ENCODE measurements at regions not wholly inside any gene's neighbourhood (a gene's known extent, or its start where the extent isn't known, plus 50 kb on each side); places are given as distances from the start of the nearest gene placed in this dataset.

DNA sequence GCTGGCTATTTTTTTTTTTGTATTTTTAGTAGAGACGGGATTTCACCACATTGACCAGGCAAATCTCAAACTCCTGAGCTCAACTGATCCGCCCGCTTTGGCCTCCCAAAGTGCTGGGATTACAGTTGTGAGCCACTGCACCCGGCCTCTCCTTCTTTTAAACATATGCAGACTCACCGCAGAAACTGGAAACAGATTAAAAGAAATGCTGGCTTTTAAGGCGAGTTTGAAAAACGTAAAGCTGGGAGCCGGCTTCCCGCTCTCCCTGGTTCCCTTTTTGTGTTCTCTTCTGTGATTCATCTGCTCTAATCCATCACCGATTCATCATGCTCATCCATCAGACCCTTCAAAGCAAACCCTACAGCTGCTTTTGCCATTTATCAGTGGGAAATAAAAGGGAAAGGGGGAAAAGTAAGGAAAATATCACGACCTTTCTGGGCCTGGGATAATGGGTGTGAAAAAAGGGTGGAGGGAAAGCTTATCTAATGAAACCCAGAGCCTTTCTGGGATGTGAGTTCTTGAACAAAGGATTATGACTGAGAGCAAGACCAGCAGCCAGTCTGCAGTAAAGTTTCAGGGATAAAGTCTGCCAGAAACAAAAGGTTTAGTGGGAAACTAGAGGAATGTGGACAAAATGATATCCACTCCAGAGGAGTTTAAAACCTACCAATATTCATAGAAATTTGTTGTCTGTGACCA lies 92.3 kb upstream of the LRIG1 start:
- no peak for DNase-seq (ENCODE audit: low read depth)

DNA sequence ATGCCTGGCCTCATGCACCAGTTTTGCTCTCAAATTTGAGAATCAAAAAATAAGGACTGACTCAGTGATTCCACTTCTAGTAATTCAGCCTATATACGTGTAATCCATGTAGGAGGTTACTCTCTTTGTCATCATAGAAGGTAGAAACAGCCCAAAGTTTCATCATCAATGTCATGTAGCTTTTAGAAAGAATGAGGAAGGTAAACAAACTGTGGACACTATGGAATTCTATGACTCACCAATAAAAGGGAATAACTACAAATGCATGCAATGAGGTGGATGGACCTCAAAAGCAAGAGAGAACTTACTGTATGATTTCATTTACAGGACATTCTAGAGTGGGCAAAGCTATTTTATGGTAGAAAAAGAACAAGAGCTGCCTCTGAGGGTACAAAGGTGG lies 93.2 kb upstream of the LRIG1 start:
- DNase-seq (ENCODE audit: low read depth): no peak

DNA sequence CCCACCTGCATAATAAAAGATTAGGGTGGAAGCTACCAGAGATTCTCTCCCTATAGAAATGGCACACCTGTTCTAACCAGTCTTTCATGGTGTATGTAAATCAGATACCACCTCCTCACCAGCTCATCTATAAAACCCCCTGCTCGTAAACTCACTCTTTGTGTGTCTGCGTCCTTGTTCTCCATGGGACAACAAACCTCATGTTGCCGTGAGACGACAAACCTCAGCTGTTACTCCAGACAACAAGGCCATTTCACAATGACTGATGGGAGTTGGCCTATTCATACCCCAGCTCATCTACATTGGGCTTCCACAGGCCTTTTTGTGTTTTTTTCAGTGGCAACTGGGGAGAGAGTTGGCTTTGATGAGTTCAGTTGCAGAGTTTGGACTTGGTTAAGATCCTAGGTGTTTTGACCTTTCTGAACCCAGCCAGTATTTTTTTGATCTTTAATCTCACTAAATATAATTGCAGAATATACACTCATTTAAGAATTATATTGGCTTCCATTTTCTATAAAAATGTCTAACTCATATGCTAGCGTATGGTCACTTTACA lies 96.6 kb upstream of the LRIG1 start:
- DNase-seq (ENCODE audit: low read depth): no peak

DNA sequence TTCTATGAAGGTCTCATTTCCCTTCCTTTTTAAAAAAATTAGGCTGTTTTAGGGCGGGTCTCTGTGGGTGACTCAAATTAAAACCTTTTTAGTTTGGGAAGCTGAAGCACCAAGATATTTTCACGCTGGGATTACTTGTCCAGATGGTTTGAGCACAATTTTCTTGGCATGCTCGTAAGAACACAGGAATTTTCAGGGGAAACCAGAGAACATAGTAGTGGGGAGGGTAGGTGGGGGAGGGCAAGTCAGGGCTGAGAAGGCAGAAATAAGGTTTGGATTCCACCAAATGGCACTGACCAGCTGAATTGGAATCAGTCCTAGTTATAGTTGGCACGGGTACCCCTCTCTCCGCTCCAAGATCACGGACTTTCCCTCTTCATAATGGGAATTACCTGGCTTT lies 97.3 kb upstream of the LRIG1 start:
- no peak for DNase-seq (ENCODE audit: low read depth)

DNA sequence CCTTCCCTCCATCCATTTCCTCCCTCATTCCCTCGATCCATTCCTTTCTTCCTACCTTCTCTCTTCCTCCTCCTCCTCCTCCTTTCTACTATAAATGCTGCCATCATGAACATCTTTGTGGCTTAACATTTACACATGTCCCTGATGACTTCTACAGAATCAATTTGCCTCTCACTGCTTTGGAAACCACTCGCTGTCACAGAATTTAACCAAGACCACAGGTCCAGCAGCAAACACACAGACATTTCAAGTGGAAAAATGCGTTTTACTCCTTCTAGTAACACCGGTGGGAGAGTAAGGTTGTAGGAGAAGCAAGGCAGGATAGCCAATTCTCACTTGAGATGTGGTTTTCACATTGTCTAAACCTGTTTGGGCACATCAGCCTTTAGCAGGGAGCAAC lies 101.4 kb upstream of the LRIG1 start:
- no peak for DNase-seq (ENCODE audit: low read depth)

DNA sequence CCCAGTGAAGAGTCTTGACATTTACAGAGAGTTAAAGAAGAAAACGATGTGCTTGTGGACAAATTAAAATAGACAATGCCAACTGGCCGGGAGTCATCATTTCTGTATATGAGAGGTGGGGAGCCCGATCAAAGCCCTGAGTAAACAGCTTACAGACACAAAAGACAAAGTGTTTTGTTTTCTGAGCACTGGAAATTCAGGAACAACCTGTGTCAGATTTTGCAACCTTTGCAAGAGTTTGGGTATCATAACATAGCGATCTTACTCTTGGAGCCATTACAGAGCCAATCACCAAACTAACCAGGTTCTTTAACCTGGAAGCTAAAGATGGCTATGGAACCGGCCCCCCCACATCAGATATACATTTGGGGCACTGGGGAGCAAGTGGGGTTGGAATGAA lies 101.9 kb upstream of the LRIG1 start:
- DNase-seq (ENCODE audit: low read depth): no peak

DNA sequence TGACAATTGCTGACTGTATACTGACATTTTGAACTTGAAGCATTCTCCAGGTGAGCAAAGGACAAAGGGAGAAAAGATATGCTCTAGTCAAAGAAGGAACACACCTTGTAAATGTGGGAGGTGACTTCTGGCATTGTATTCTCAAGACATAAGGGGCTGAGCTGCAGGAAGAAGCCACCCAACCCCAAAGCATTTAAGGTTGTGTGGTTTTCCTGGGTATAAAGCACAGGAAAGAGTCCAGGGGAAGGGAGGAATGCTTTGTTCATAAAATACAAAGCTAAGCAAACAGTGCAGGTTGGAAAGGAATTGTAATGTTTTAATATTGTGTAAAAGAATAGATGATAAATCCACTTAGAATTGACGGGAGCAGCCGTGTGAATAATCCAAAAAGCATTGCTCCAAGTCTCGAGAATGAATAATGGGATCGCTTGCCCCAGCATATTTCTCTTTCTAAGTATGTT lies 102.4 kb upstream of the LRIG1 start:
- no peak for DNase-seq (ENCODE audit: low read depth)

DNA sequence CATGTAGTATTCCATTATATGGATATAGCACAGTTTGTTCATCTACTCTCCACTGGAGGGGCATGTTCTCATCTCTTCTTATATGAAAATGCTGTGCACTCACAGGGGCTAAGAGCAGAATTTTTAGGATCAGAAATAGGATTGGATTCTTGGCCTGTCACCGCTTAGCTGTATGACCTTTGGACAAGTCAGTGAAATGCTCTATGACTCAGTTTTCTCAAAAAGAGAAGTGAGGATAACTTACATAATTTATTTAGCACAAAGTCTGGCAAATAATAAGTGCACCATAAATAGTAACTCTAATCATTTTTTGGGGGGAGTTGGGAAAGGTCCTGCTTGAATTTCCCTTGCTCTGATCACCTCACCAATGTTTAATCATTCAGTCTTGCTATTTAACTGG lies 103.7 kb upstream of the LRIG1 start:
- DNase-seq (ENCODE audit: low read depth): no peak

DNA sequence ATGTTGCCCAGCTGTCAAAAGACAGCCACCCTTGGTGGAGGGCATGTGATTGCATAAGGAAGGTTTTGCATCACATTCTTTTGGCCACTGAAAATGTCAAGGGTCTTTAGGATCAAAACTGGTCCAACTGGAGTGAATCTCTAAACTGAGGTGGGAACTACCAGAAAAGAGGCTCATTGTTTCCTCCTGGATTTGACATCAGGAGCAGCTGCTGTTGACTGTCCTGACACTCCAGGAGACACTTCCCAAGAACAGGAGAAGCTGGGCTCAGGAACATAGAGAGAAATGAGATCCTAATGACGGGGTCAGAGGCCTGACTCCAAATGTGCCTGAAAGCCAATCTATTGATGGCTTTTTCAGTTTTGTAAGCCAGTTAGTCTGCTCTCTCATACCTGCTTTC lies 105.3 kb upstream of the LRIG1 start:
- DNase-seq (ENCODE audit: low read depth): no peak

DNA sequence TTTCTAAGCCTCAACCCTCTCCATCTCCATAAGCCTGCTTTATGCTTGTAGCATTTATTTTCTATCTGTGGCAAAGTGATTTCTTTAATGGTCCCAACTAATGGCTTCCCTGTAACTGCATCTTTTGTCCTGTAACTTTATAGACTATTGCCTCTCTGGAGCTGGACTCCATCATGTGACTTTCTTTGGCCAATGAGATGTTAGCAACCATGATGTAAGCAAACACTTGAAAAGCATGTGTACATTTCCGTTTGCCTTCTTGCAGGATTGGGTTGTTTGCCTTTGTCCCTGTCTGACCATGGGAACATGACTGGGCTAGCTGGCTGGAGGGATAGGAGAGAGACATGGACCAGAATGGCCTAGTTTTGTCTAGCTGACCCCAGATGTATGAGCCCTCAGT lies 106.0 kb upstream of the LRIG1 start:
- no peak for DNase-seq (ENCODE audit: low read depth)

DNA sequence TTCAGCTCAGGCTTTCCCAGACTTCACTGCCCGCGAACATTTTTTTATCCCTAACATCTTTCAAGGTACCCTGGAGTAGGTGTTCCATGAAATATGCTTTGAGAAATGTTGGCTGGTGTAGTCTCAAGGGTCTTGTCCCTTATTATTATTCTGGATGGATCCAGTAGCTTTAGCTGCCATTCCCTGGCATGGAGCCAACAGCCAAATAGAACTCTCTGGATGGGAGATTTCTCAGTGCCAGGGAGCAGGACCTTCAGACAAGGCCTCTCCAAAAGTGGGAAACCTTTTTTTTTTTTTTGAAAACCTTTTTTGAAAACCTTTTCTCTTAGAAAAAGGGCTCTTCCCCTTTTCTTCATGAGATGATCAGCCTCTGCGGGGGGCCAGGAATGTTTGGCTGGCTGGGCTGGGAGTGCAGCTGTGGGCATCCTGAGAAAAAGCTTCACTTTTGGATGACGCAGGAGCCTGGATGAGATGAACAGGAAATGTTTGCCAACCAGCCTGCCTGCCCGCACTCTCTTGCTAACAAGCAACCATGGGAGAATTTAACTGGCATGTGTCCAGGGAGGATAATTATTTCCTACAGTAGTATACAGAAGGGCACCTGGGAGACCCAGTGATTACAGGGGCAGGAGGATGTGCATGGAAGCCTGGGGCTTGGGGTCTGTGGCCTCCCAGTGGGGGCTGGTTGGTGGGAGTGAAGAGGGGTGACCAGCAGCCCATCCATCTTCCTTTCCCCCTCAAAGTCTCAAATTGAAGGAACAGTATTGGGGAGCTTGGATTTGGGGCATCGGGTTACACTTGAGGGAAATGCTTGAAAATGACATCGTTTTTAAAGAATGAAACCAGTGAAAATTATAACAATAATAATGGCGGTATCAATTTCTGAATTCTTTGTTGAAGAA lies 109.1 kb upstream of the LRIG1 start:
- no peak for DNase-seq (ENCODE audit: low read depth)

DNA sequence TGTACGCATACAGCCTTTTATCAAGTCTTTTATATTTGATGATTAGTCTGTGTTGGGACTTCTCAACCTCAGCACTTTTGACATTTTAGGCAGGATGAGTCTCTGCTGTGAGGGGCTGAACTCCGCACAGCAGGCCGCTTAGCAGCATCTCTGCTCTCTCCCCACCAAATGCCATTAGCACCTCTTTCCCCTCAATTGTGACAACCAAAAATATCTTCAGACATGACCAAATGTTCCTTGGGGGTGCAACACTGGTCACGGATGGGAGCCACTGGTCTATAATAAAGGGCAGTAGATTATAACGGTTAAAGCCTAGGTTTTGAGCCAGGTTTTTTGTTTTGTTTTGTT lies 109.7 kb upstream of the LRIG1 start:
- no peak for DNase-seq (ENCODE audit: low read depth)

DNA sequence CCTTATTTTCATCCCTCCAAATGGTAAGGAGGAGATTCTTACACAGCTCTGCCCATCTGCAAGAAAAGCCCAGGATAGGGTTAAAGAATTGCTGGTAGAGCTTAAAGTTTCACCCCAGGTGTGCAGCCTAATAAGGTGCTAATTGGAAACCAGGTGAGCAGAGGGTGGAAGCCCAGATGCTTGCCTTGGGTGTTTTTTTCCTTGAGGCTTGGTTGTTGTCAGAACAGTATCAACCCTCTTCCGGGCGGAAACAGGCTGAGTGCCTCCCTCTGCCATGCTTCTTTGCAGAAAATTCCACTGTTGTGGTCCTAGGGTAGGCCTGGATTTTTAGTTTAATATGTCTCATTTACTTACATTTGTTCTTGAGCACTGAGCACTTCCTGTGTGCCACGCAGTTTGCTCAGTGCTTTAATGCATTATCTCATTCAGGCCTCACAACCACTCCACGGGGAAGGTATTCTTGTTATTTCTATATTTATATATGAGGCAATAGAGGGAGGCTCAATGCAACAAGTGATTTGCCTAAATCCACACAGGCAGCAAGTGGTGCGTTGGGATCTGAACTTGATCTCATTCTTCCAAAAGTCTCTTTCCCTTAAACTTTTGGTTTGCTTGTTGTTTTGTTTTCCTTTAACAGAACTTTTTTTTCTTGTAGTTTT lies 115.0 kb upstream of the LRIG1 start:
- no peak for DNase-seq (ENCODE audit: low read depth)

DNA sequence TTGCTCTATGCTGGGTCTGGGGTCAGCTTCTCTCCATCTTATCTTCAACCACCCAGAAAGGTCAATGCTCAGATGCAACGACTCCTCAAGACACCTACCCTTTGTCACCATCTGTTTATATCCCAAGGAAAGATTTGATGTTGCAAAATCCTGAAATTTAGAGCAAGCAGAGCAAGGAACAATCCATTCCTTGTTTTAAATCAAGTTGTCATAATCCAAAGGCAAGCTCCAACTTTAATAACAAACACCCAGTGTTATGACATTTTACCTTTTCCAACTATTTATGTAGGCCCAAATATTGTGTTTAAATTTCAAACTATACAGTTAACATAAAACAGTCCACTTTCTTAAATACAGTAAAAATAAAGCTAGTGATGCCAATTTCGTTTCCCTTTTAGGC lies 116.5 kb upstream of the LRIG1 start:
- no peak for DNase-seq (ENCODE audit: low read depth)

DNA sequence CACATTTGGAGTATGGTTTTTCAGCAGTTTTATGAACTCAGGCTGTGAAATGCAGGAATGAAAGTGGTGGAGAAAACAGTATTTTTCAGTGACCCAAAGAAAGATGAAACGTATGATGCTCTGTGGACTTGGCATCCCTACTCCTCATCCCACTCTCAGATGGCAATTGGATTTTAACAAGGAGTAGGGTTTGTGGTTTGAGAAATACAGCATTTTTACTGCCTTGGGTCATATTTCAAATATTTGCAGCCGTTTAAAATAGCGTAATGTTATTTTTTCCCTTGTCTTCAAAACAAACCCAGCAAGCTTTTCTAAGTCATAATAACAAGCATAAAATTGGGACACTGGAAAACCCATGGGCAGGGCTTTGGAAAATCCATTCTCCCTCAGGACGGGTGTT lies 117.2 kb upstream of the LRIG1 start:
- DNase-seq (ENCODE audit: low read depth): no peak

DNA sequence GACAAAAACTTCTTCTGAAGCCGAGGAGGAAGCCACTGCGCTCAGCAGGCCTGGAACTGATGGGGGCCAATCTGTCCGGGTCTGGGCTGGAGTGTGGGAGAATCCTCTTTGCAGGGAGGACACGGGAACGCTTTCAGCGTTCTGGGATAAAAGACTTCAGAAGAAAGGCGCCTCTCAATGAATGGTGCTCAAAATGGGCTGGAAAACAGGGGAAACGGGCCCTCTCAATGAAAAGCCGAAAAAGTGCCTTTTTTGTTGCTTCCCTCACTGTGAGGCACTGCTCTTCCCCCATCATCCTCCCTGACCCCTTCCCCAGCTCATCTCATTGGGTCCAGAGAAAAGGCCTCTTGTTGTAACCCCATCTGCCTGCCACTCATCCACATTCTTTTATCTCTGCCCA lies 119.5 kb upstream of the LRIG1 start:
- no peak for DNase-seq (ENCODE audit: low read depth)

DNA sequence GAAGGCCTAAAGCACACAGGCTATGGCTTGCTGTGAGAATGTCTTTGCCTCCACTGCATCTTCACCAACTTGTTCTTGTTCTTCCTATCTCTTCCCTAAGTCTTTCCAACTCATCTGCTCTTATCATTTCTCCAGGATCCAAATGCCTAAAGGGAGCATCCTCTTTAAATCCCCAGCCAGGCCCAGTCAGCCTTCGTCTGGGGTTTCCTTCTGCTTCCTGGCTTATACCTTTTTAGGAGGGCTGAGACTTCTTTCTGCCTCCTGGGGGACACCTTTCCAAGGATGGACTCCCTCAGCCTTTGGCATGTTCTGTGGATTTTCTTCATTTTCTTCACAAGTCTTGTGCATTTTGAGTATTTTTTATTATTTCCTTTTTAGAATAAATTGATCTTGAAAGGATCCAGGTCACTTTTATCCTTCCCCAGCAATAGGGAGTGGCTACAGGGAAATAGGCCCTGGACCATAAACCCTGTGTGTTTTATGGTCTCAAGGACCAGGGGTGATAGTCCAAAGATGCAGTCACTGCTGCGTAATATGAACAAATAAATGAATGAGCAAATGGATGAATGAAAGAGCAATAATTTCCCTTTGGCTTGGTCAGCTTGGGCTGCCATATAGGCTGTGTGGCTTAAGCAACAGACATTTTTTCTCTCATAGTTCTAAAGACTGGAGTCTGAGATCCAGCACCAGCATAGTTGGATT lies 122.1 kb upstream of the LRIG1 start:
- DNase-seq (ENCODE audit: low read depth): no peak

DNA sequence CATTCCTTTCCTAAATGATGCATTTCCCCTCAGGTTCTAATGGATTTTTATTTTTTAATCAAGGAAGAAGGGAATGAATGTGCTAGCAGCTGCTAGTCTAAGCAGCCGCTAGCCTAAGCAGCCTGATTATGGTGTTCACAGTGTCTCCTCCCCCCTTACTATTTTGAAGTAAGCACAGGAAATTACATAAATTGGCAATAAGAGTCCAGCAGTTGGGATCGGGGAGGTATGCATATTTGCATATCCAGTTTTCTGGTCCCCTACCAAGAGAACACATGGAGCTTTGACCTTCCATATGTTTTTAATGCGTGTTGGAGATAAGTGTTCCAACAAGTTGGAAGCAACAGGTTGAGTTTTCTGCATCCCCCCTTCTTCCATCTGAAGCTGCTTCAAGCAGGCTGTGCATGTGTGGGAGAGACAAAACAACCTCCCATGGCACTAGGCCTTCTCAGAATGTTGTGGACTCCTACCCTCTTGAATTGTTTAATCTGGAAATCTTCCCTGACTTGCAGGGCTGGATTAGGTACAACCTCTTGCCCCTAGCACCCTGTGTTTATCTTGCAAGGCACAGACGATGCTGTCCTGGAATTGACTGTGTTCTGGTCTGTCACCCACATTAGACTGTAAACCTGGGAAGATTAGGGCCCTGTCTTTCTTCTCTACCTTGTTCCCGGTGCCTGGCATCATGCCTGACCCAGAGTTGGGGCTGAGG lies 124.8 kb upstream of the LRIG1 start:
- no peak for DNase-seq (ENCODE audit: low read depth)

DNA sequence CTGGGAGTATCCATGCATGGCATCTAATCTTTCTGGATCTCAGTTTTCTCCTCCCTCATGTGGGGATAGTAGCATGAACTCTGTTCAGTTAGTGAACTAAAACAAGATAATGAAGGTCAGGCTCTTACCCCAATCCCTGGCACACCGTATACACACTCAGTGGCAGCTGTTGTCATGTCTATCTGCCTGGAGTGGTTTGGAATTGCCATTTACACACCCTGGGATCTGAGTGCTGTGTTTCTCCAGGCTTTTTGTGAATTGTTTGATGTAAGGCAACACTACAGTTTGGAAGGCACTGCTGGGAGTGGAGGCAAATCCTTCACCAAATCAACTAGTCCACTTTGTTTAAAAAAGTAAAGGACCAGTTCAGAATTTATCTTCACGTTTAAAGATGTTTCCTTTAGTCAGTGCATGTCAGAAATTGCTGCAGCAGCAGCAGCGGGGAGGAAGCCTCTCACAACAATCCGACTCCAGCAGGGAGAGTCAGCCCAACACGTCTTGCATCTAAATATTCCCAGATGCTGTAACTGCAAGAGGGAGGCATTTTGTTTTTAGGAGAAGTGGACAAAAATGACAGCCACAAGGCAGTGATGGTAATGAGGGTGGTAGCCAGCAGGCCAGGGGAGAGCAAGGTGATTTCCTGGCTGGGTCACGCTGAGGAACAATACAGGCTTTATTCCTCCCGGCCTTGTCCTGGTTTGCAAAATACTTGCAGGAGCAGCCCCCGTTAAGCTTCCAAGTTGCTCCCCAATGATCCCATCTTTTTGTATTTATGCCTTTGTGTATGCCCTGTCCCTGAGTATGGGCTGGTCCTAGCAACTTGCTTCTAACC lies 128.5 kb upstream of the LRIG1 start:
- no peak for DNase-seq (ENCODE audit: low read depth)

DNA sequence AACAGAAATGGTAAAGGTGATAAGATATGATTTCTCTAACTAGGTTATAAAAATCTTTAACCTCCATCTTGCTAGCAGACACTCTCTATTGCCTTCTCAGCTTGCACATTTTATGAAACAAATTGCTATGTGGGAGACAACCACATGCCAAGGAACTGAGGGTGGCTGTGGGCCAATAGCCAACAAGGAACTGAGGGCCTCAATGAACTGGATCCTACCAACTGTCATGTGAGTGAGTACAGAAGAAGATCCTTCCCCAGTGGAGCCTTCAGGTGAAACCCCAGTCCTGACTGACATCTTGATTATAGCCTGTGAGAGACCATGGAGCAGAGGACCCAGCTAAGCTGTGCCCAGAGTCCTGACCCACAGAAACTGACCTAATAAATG lies 129.2 kb upstream of the LRIG1 start:
- no peak for DNase-seq (ENCODE audit: low read depth)
